ENCODE measurements at regions not wholly inside any gene's neighbourhood (a gene's known extent, or its start where the extent isn't known, plus 50 kb on each side); places are given as distances from the start of the nearest gene placed in this dataset.

- TF ChIP-seq CTCF (IDR thresholded peaks at IDR 0.05) (no peak), POLR2A (IDR thresholded peaks at IDR 0.05) (no peak)
Measured at GRCh38 chr6:14810021-14810420, 435.8 kb upstream of the JARID2 start.
